ENCODE measurements at regions not wholly inside any gene's neighbourhood (a gene's known extent, or its start where the extent isn't known, plus 50 kb on each side); places are given as distances from the start of the nearest gene placed in this dataset.

DNA sequence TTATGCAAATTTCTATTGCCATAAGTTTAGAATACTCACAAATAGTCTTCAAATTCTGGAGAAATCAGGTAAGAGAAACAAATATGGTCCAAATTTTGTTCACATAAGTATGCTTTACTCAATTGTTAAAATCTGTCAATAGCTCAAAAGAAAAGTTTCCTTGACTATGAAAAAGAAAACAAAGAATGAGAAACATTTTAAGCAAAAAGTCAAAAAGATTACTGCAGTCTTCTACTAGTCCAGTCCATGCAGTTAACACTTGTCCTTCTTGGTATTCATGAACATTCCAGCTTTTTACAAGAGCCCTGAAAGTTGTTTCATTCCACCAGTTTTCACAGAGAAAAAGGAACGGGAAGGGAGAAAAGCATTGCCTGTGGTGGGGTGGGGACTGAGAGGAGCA is 54.7 kb upstream of the ZXDA start:
- Histone ChIP-seq H3K36me3 (no peaks in the 10 kb centered on the region), H3K9me3 (ENCODE audit: low read depth) (no peaks in the 10 kb centered on the region), H3K27me3 (no peaks in the 10 kb centered on the region), H3K4me3 (no peak overlapping the region), H3K27ac (no peak overlapping the region), H3K4me1 (ENCODE audit: low read depth) (no peaks in the 10 kb centered on the region)
- TF ChIP-seq, protein P1, sequence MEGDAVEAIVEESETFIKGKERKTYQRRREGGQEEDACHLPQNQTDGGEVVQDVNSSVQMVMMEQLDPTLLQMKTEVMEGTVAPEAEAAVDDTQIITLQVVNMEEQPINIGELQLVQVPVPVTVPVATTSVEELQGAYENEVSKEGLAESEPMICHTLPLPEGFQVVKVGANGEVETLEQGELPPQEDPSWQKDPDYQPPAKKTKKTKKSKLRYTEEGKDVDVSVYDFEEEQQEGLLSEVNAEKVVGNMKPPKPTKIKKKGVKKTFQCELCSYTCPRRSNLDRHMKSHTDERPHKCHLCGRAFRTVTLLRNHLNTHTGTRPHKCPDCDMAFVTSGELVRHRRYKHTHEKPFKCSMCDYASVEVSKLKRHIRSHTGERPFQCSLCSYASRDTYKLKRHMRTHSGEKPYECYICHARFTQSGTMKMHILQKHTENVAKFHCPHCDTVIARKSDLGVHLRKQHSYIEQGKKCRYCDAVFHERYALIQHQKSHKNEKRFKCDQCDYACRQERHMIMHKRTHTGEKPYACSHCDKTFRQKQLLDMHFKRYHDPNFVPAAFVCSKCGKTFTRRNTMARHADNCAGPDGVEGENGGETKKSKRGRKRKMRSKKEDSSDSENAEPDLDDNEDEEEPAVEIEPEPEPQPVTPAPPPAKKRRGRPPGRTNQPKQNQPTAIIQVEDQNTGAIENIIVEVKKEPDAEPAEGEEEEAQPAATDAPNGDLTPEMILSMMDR (IDR thresholded peaks at IDR 0.05; ENCODE audit: low read depth, low read length) = no peak
- no peak for DNase-seq (ENCODE audit: low read depth in 1 of 2, low spot score in 1 of 2)
